ENCODE measurements at regions not wholly inside any gene's neighbourhood (a gene's known extent, or its start where the extent isn't known, plus 50 kb on each side); places are given as distances from the start of the nearest gene placed in this dataset.

GRCh38 chr7:68474661-68475216 lies 1123.5 kb upstream of the AUTS2 start:
- TF ChIP-seq CTCF (IDR thresholded peaks at IDR 0.05), result no peak
- TF ChIP-seq POLR2A (IDR thresholded peaks at IDR 0.05), result no peak

Measured in ovary (tissue), 3 donors.